ENCODE measurements at regions not wholly inside any gene's neighbourhood (a gene's known extent, or its start where the extent isn't known, plus 50 kb on each side); places are given as distances from the start of the nearest gene placed in this dataset.

DNA sequence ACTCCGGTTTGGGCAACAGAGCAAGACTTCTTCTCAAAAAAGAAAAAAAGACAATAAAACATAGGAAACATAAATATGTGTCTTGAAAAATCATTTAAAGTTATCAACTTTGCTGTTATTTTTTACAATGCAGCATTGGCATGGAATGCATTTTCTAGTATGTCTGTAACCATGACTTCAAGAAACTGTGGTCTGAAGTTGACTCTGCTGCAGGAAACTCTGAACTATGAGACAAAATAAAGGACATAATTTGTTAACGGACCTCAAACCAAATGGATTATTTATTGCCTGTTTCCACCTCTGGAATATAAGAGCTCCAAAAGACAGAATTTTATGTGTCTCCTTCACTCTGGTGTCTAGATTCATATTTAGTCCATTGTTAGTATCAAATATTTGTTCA is 79.1 kb downstream of the TRIB2 start:
- H3K9me3 ChIP-seq (ENCODE audit: control insufficient read depth in 2 of 2, low read length in 2 of 2) = no peaks in the 10 kb centered on the region
- H3K9ac ChIP-seq (ENCODE audit: low read length in 2 of 2) = no peak overlapping the region
- H3K36me3 ChIP-seq (ENCODE audit: control insufficient read depth in 2 of 2, insufficient read depth in 2 of 2, low read length in 2 of 2) = no peaks in the 10 kb centered on the region
- H3K4me3 ChIP-seq (ENCODE audit: low read length in 2 of 2) = no peak overlapping the region
- H3K27ac ChIP-seq (ENCODE audit: low read length) = no peak overlapping the region
- no peaks in the 10 kb centered on the region for H3K4me1 ChIP-seq (ENCODE audit: control insufficient read depth, insufficient read depth, low read length)
- H3K27me3 ChIP-seq (ENCODE audit: control insufficient read depth in 1 of 2, insufficient read depth in 2 of 2, low read length in 2 of 2) = no peaks in the 10 kb centered on the region

DNA sequence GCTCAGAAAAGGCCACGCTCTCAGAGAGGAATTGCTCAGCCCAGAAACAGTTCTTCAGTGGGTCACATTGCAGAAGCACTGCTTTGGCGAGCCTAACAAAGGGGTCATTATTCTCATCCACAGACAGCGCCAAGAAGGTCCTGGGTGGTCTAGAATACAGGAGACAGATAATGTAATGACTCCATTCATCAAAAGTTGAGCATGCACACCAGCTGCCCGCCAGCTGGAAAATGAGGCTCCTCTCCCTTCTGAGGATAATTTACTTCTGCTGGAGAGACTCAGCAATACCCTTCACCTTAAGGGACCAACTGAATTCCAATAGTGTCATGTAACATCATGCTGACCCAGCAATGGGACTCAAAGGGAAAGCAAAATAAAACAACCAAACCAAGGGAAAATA is 79.9 kb downstream of the TRIB2 start:
- H3K4me3 ChIP-seq (ENCODE audit: low read length in 2 of 2) = no peak overlapping the region
- H3K4me1 ChIP-seq (ENCODE audit: control insufficient read depth, insufficient read depth, low read length) = no peaks in the 10 kb centered on the region
- H3K27ac ChIP-seq (ENCODE audit: low read length) = no peak overlapping the region
- no peaks in the 10 kb centered on the region for H3K36me3 ChIP-seq (ENCODE audit: control insufficient read depth in 2 of 2, insufficient read depth in 2 of 2, low read length in 2 of 2)
- H3K9ac ChIP-seq (ENCODE audit: low read length in 2 of 2) = no peak overlapping the region
- no peaks in the 10 kb centered on the region for H3K27me3 ChIP-seq (ENCODE audit: control insufficient read depth in 1 of 2, insufficient read depth in 2 of 2, low read length in 2 of 2)
- no peaks in the 10 kb centered on the region for H3K9me3 ChIP-seq (ENCODE audit: control insufficient read depth in 2 of 2, low read length in 2 of 2)

DNA sequence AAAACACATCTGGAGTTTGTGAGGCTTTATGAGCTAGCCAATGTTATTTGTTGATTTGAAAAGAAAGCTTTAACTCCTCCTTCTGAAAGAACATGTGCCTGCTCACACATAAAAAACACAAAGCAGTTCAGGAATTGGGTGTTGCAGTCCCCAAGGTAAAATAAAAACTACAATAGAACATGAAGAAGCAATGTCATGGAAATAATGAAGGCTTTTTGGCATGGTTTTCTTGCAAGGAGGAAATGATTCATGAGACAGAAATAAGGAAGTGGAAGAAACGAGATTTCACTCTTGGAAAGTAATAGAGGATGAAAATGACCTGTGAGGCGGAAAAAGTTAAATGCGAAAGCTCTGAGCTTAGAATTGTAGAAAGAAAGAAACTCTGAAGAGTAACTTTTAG is 81.1 kb downstream of the TRIB2 start:
- H3K9ac ChIP-seq (ENCODE audit: low read length in 2 of 2) = no peak overlapping the region
- H3K9me3 ChIP-seq (ENCODE audit: control insufficient read depth in 2 of 2, low read length in 2 of 2) = no peaks in the 10 kb centered on the region
- H3K27me3 ChIP-seq (ENCODE audit: control insufficient read depth in 1 of 2, insufficient read depth in 2 of 2, low read length in 2 of 2) = no peaks in the 10 kb centered on the region
- no peaks in the 10 kb centered on the region for H3K4me1 ChIP-seq (ENCODE audit: control insufficient read depth, insufficient read depth, low read length)
- no peak overlapping the region for H3K27ac ChIP-seq (ENCODE audit: low read length)
- H3K36me3 ChIP-seq (ENCODE audit: control insufficient read depth in 2 of 2, insufficient read depth in 2 of 2, low read length in 2 of 2) = no peaks in the 10 kb centered on the region
- no peak overlapping the region for H3K4me3 ChIP-seq (ENCODE audit: low read length in 2 of 2)

DNA sequence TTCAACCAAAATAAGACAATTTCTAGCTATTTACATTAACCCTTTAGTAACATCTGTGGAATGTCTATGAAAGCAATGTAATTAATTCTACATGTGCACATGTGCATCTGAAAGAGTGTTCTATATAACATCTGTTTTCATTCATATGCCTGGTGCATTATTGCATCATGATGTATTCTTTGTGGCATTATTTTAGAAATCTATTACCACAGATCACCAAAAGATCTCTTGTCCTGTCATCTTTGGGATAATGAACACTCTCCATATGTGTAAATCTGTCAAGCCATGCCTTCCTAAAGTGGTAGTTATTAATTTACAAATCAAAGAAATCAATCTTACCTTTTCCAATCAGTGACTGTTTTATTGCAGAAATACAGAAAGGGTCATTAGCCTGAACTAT is 86.9 kb downstream of the TRIB2 start:
- no peaks in the 10 kb centered on the region for H3K36me3 ChIP-seq (ENCODE audit: control insufficient read depth in 2 of 2, insufficient read depth in 2 of 2, low read length in 2 of 2)

DNA sequence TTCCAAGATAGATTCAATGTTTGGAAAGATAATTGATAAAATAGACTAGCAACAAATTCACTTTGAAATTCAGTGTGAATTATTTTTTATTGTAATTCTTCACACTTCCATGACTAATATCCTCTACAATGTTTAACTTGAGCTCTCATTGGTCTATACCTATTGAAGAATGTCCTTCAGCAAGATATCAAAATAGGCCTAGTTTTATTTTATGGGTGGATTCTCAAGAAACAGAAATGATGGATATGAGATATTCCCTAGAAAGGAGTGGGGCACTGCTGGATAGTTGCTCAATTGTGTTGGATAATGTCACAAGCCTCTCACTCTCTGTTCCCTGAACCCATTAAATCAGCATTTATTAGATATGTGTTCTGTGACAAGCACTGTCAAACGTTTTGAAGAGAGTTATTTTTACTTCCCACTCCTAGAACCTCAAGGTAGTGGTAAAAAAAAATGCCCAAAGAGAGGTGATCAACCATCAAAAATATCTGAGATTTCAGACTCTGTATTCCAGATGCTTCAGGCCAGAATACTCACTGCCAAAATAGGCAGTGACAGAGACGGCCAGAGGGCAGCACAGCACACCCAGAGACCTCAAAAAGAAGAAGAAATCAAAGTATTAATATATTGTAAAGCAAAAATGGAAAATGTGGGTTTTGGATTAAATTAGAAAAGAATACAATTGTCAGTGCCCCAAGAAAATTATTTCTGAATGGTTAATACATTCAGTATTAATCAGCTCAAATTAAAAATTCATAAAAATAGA is 87.5 kb downstream of the TRIB2 start:
- H3K36me3 ChIP-seq (ENCODE audit: control insufficient read depth in 2 of 2, insufficient read depth in 2 of 2, low read length in 2 of 2) = no peaks in the 10 kb centered on the region
- no peak overlapping the region for H3K9ac ChIP-seq (ENCODE audit: low read length in 2 of 2)
- no peak overlapping the region for H3K4me3 ChIP-seq (ENCODE audit: low read length in 2 of 2)
- no peaks in the 10 kb centered on the region for H3K4me1 ChIP-seq (ENCODE audit: control insufficient read depth, insufficient read depth, low read length)
- no peak overlapping the region for H3K27ac ChIP-seq (ENCODE audit: low read length)
- no peaks in the 10 kb centered on the region for H3K9me3 ChIP-seq (ENCODE audit: control insufficient read depth in 2 of 2, low read length in 2 of 2)
- no peaks in the 10 kb centered on the region for H3K27me3 ChIP-seq (ENCODE audit: control insufficient read depth in 1 of 2, insufficient read depth in 2 of 2, low read length in 2 of 2)

More for the DNA sequence above, 86.9 kb downstream of the TRIB2 start:
- Histone ChIP-seq H3K9ac (ENCODE audit: low read length in 2 of 2) (no peak overlapping the region), H3K9me3 (ENCODE audit: control insufficient read depth in 2 of 2, low read length in 2 of 2) (no peaks in the 10 kb centered on the region), H3K4me1 (ENCODE audit: control insufficient read depth, insufficient read depth, low read length) (no peaks in the 10 kb centered on the region), H3K4me3 (ENCODE audit: low read length in 2 of 2) (no peak overlapping the region), H3K27me3 (ENCODE audit: control insufficient read depth in 1 of 2, insufficient read depth in 2 of 2, low read length in 2 of 2) (no peaks in the 10 kb centered on the region), H3K27ac (ENCODE audit: low read length) (no peak overlapping the region)

DNA sequence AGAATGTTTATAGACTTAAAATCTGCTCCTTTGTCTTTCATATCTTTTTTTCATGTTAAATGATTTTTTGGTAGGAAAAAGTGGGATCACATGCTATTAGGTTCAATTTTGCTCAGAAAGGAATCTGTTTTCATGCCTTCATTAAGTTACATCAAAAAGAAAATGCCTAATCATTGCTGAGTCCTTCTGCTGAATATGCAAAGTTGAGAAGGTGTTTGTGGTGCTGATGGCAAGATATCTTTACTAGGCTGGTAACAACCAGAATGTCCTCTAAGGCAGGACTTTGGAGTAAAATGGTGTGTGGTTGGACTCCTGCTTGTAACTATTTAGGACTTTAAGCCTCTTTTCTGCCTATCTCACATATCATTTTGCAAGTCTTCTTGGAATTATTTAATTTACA is 88.3 kb downstream of the TRIB2 start:
- Histone ChIP-seq H3K4me3 (ENCODE audit: low read length in 2 of 2) (no peak overlapping the region), H3K27me3 (ENCODE audit: control insufficient read depth in 1 of 2, insufficient read depth in 2 of 2, low read length in 2 of 2) (no peaks in the 10 kb centered on the region), H3K27ac (ENCODE audit: low read length) (no peak overlapping the region), H3K4me1 (ENCODE audit: control insufficient read depth, insufficient read depth, low read length) (no peaks in the 10 kb centered on the region), H3K9ac (ENCODE audit: low read length in 2 of 2) (no peak overlapping the region), H3K9me3 (ENCODE audit: control insufficient read depth in 2 of 2, low read length in 2 of 2) (no peaks in the 10 kb centered on the region), H3K36me3 (ENCODE audit: control insufficient read depth in 2 of 2, insufficient read depth in 2 of 2, low read length in 2 of 2) (no peaks in the 10 kb centered on the region)

DNA sequence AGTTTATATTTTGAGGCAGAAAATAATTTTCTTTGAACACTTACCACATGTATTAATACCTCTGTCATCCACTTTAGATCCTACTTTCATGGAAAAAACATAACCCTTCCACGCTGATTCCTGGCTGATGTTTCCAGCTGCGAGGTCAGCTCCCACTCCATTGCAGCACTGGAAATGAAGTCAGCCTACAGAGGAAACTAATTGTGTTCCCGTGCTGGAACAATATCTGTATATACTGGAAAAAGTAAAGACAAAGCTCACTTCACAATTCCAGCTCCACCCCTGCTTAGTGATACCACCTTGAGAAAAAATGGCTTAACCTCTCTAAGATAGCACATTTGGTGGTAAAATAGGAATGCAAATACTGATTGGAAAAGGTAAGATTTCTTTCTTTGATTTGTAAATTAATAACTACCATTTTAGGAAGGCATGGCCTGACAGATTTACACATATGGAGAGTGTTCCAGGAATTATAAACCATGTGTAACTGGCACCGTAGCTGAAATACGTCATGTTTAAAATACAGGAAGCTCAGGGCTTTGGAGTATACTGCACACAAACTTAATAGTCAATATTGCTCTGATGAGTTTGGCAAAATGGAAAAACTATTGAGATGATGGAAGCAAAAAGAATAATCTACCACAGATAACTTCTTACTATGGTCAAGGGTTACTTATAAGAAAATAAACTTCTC is 90.0 kb downstream of the TRIB2 start:
- Histone ChIP-seq H3K4me1 (ENCODE audit: control insufficient read depth, insufficient read depth, low read length) (no peaks in the 10 kb centered on the region), H3K27ac (ENCODE audit: low read length) (no peak overlapping the region), H3K27me3 (ENCODE audit: control insufficient read depth in 1 of 2, insufficient read depth in 2 of 2, low read length in 2 of 2) (no peaks in the 10 kb centered on the region), H3K4me3 (ENCODE audit: low read length in 2 of 2) (no peak overlapping the region), H3K9me3 (ENCODE audit: control insufficient read depth in 2 of 2, low read length in 2 of 2) (no peaks in the 10 kb centered on the region), H3K36me3 (ENCODE audit: control insufficient read depth in 2 of 2, insufficient read depth in 2 of 2, low read length in 2 of 2) (no peaks in the 10 kb centered on the region), H3K9ac (ENCODE audit: low read length in 2 of 2) (no peak overlapping the region)

DNA sequence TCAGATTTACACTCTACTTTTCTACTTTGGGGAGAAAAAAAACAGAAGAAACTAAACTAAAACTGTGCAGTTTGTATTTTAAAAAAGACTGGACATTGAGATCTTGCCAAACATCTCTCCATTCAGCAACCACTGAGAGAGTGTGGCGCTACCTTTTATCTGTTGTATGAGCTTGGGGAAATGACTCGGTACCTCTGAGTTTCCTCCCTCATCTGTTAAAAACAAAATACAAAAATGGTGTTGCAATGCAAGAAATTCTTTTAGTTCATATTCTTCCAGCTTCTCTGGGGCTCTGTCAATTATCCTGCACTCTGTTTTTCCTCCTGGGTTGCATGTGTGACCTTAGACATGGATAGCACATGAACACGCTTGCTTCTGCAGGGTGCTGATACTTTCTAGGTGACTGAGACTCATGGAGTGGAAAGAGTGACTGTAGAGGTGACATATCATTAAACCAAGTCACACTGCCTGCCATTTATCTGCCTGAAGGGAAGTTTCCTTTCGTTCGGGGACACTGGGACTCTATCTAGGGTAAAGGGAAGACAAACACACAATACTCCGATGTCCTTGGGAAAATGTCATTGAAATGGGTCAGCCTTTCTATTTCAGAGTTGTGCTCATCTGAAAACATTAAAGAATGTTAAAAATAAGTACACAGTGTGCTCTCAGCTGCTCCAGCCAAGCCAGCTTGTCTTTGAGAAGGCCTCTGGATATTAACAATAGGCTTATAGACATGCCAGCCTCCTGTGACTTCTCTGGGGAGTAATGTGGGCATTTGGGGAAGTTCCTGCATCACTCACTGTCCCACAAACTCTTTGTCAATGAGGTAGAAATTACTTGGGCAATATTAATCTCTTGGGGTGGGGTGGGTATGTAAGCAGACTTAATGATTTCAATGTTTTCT is 91.4 kb downstream of the TRIB2 start:
- no peak overlapping the region for H3K4me3 ChIP-seq (ENCODE audit: low read length in 2 of 2)
- no peaks in the 10 kb centered on the region for H3K36me3 ChIP-seq (ENCODE audit: control insufficient read depth in 2 of 2, insufficient read depth in 2 of 2, low read length in 2 of 2)
- no peaks in the 10 kb centered on the region for H3K9me3 ChIP-seq (ENCODE audit: control insufficient read depth in 2 of 2, low read length in 2 of 2)
- H3K9ac ChIP-seq (ENCODE audit: low read length in 2 of 2) = no peak overlapping the region
- H3K4me1 ChIP-seq (ENCODE audit: control insufficient read depth, insufficient read depth, low read length) = no peaks in the 10 kb centered on the region
- H3K27ac ChIP-seq (ENCODE audit: low read length) = no peak overlapping the region
- no peaks in the 10 kb centered on the region for H3K27me3 ChIP-seq (ENCODE audit: control insufficient read depth in 1 of 2, insufficient read depth in 2 of 2, low read length in 2 of 2)

DNA sequence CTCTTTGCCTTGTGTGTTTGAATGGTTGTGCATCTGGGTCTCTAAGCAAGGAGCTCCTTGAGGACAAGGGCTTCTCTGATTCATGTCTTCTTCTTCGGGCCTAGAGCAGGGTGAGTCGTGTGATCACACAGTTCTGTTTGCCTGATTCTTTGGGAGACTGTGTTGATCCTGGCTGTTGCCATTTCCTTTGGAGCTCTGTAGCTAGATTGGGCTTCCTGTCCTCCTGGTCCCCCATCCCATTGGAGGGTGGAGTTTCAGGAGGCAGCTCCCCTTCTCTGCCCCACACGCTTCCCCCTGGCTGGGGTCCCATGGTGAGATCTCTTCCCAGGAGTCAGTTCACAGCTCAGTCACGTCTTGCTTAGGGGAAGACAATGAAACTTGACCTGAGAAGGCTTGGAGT is 92.8 kb downstream of the TRIB2 start:
- Histone ChIP-seq H3K27ac (ENCODE audit: low read length) (no peak overlapping the region), H3K36me3 (ENCODE audit: control insufficient read depth in 2 of 2, insufficient read depth in 2 of 2, low read length in 2 of 2) (no peaks in the 10 kb centered on the region), H3K9me3 (ENCODE audit: control insufficient read depth in 2 of 2, low read length in 2 of 2) (no peaks in the 10 kb centered on the region), H3K4me3 (ENCODE audit: low read length in 2 of 2) (no peak overlapping the region), H3K9ac (ENCODE audit: low read length in 2 of 2) (no peak overlapping the region), H3K27me3 (ENCODE audit: control insufficient read depth in 1 of 2, insufficient read depth in 2 of 2, low read length in 2 of 2) (no peaks in the 10 kb centered on the region), H3K4me1 (ENCODE audit: control insufficient read depth, insufficient read depth, low read length) (no peaks in the 10 kb centered on the region)

DNA sequence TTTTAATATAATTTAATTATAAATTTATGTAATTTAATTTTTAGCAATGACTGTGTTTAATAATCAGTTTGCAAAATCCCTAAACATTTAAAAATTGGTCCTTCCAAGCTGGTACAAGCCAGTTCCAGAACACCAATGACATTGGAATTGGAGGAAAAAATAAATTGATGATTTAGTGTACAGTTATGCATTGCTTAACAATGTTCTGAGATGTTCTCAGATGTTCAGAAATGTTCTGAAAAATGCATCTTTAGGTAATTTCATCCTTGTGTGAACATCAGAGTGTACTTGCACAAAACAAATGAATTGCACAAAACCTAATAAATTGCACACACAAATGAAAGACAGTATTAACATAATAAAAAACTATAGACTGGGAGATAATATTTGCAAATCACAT is 95.2 kb downstream of the TRIB2 start:
- no peaks in the 10 kb centered on the region for H3K9me3 ChIP-seq (ENCODE audit: control insufficient read depth in 2 of 2, low read length in 2 of 2)
- H3K27ac ChIP-seq (ENCODE audit: low read length) = no peak overlapping the region
- no peak overlapping the region for H3K4me3 ChIP-seq (ENCODE audit: low read length in 2 of 2)

More for the DNA sequence above, 95.2 kb downstream of the TRIB2 start:
- no peaks in the 10 kb centered on the region for H3K4me1 ChIP-seq (ENCODE audit: control insufficient read depth, insufficient read depth, low read length)
- no peaks in the 10 kb centered on the region for H3K36me3 ChIP-seq (ENCODE audit: control insufficient read depth in 2 of 2, insufficient read depth in 2 of 2, low read length in 2 of 2)
- no peaks in the 10 kb centered on the region for H3K27me3 ChIP-seq (ENCODE audit: control insufficient read depth in 1 of 2, insufficient read depth in 2 of 2, low read length in 2 of 2)
- H3K9ac ChIP-seq (ENCODE audit: low read length in 2 of 2) = no peak overlapping the region

All from stomach smooth muscle (tissue), 2 donors.